Neural progenitor cell (in vitro differentiated cells): ENCODE measurements at regions not wholly inside any gene's neighbourhood (a gene's known extent, or its start where the extent isn't known, plus 50 kb on each side); places are given as distances from the start of the nearest gene placed in this dataset.
"Not testable (repeated sequence)": the region's sequence is repeated elsewhere in the genome, so short reads cannot be mapped to it uniquely, and the experiment has no call there.

Experiments
- DNase-seq: peaks from one replicate; pipeline ENCODE4 v3.0.0-alpha.2; 2016; ENCODE audit warnings: low spot score
- H2AFZ ChIP-seq: fragments of 200-600 bp; sonication (generic); replicated peaks from 2 replicates; pipeline ENCODE4 v1.6.1; 2016; ENCODE audit warnings: antibody characterized with exemption
- H3F3A ChIP-seq: fragments of 200-600 bp; sonication (generic); 2 replicates; pipeline ENCODE4 v1.6.1; 2016; ENCODE audit warnings: antibody characterized with exemption, low read depth
- H3K27ac ChIP-seq: fragments of 200-600 bp; sonication (generic); 2 replicates; pipeline ENCODE4 v1.5.1; 2016; ENCODE audit warnings: mild to moderate bottlenecking
- H3K27me3 ChIP-seq: fragments of 200-600 bp; sonication (generic); 2 replicates; pipeline ENCODE4 v1.6.1; 2016; ENCODE audit warnings: mild to moderate bottlenecking, moderate library complexity
- H3K36me3 ChIP-seq: fragments of 200-600 bp; sonication (generic); 2 replicates; pipeline ENCODE4 v1.5.1; 2016
- H3K4me1 ChIP-seq: fragments of 200-600 bp; sonication (generic); 2 replicates; pipeline ENCODE4 v1.6.1; 2016; ENCODE audit warnings: mixed run types
- H3K4me2 ChIP-seq: fragments of 200-600 bp; sonication (generic); 2 replicates; pipeline ENCODE4 v1.6.1; 2016
- H3K4me3 ChIP-seq: fragments of 200-600 bp; sonication (generic); 2 replicates; pipeline ENCODE4 v1.5.1; 2016
- H3K79me2 ChIP-seq: fragments of 200-600 bp; sonication (generic); 2 replicates; pipeline ENCODE4 v1.6.1; 2016; ENCODE audit warnings: low read depth
- H3K9ac ChIP-seq: fragments of 200-600 bp; sonication (generic); 2 replicates; pipeline ENCODE4 v1.6.1; 2016
- H3K9me3 ChIP-seq: fragments of 200-600 bp; sonication (generic); 2 replicates; pipeline ENCODE4 v1.5.1; 2016; ENCODE audit warnings: low read depth
- H4K20me1 ChIP-seq: fragments of 200-600 bp; sonication (generic); 2 replicates; pipeline ENCODE4 v1.6.1; 2016; ENCODE audit warnings: low read depth
- H3K27ac Mint-ChIP-seq: 3 replicates; pipeline ENCODE4 v1.8.0; 2021; ENCODE audit warnings: mixed read lengths
- H3K27me3 Mint-ChIP-seq: 2 replicates; pipeline ENCODE4 v1.8.0; 2022; ENCODE audit warnings: low read depth, mild to moderate bottlenecking, inconsistent platforms, moderate library complexity, mixed read lengths; ENCODE audit not compliant: insufficient read depth
- H3K36me3 Mint-ChIP-seq: 3 replicates; pipeline ENCODE4 v1.8.0; 2021; ENCODE audit warnings: mixed read lengths
- H3K4me1 Mint-ChIP-seq: 3 replicates; pipeline ENCODE4 v1.8.0; 2021; ENCODE audit warnings: mixed read lengths
- H3K4me3 Mint-ChIP-seq: 3 replicates; pipeline ENCODE4 v1.8.0; 2021; ENCODE audit warnings: mild to moderate bottlenecking, moderate library complexity, mixed read lengths
- H3K9me3 Mint-ChIP-seq: 3 replicates; pipeline ENCODE4 v1.8.0; 2020; ENCODE audit warnings: mixed read lengths
- CTCF ChIP-seq: fragments of 200-600 bp; sonication (generic); IDR thresholded peaks from 2 replicates; pipeline ENCODE4 v1.5.1; 2017; ENCODE audit warnings: antibody characterized with exemption, mild to moderate bottlenecking
- EZH2 ChIP-seq: fragments of 200-600 bp; sonication (generic); IDR thresholded peaks from 2 replicates; pipeline ENCODE4 v1.6.1; 2017; ENCODE audit warnings: antibody characterized with exemption, mild to moderate bottlenecking, moderate library complexity
- EZH2phosphoT487 ChIP-seq: fragments of 200-600 bp; sonication (generic); IDR thresholded peaks from 2 replicates; pipeline ENCODE4 v1.6.1; 2017; ENCODE audit warnings: antibody characterized with exemption

DNA sequence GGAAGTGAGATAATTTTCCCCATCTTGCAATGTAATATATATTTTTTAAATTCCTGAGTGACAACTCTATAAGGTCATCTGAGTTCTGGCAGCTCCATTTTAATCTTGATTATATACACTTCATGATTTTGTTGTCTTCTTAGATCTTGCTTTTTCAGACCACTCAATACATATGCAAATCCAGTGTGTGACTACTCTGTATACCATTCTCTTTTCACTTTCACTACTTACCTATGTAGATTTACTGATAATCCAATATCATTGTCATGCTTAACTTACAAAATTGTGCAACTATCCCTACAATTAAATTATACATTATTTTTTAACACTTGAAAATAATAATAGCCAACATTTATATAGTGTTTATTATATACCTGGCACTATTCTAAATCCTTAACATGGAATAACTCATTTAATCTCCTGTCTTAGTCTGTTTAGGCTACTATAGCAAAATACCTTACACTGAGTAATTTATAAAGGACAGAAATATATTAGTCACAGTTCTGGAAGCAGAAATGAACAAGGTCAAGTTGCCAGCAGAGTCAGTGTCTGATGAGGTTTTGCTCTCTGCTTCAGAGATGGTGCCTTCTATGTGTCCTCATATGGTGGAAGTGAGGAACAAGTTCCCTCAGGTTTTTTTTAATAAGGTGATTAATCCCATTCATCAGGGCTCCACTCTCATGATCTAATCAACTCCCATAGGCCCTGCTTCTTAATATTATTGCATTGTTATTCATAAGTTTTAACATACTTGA is 338.5 kb downstream of the TUSC7 start:
- Histone ChIP-seq H3F3A (peaks cover 8% of the 10 kb centered on the region), H3K36me3 (no peaks in the 10 kb centered on the region), H3K4me3 (no peak overlapping the region), H3K27me3 (no peaks in the 10 kb centered on the region), H3K9ac (no peak overlapping the region), H3K79me2 (no peaks in the 10 kb centered on the region), H2AFZ (no peak overlapping the region), H3K9me3 (no peaks in the 10 kb centered on the region), H3K27ac (no peak overlapping the region), H3K4me1 (peaks cover 14% of the 10 kb centered on the region), H3K4me2 (no peak overlapping the region), H4K20me1 (no peaks in the 10 kb centered on the region)
- no peak for DNase-seq
- no peaks in the 10 kb centered on the region for H3K36me3 Mint-ChIP-seq
- peaks cover 10% of the 10 kb centered on the region for H3K4me1 Mint-ChIP-seq
- no peak overlapping the region for H3K4me3 Mint-ChIP-seq
- TF ChIP-seq CTCF, result no peak
- TF ChIP-seq EZH2phosphoT487, result no peak
- no peak for TF ChIP-seq EZH2
- peaks cover 7% of the 10 kb centered on the region for H3K9me3 Mint-ChIP-seq
- no peaks in the 10 kb centered on the region for H3K27me3 Mint-ChIP-seq
- H3K27ac Mint-ChIP-seq, result no peak overlapping the region

- Histone ChIP-seq H3K27me3 (no peaks in the 10 kb centered on the region), H3K4me1 (peaks cover 33% of the 10 kb centered on the region), H3K4me3 (no peak overlapping the region), H3K36me3 (no peaks in the 10 kb centered on the region), H4K20me1 (no peaks in the 10 kb centered on the region), H3K27ac (no peak overlapping the region), H3F3A (no peaks in the 10 kb centered on the region), H3K9ac (no peak overlapping the region), H2AFZ (no peak overlapping the region), H3K4me2 (no peak overlapping the region), H3K79me2 (no peaks in the 10 kb centered on the region), H3K9me3 (no peaks in the 10 kb centered on the region)
- Mint-ChIP-seq H3K27me3 (no peaks in the 10 kb centered on the region), H3K36me3 (no peaks in the 10 kb centered on the region), H3K4me3 (no peak overlapping the region), H3K4me1 (peaks cover 2% of the 10 kb centered on the region), H3K9me3 (peaks cover 7% of the 10 kb centered on the region), H3K27ac (no peak overlapping the region)
- TF ChIP-seq EZH2, result no peak
- no peak for TF ChIP-seq EZH2phosphoT487
- TF ChIP-seq CTCF, result no peak
- DNase-seq, result no peak
These were observed 342.8 kb downstream of the TUSC7 start for GRCh38 chr3:117052395-117052794.

DNA sequence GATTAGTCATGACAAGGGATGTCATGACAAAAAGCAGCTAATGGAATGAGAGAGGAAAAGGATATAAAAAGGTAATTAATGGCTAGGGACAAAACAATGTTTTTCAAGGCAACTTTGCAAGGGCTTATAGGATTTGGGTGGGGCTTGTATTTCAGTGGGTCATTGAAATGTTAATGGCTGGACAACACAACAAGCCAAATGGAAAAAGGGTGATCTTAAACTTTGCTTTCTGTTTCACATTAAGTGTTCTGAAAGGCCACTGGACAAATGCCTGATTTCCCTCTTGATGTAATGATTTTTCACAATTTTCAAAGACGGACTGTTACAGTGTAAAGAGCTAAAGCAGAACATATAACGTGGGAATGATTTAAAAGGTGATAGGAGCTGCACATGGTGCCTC is 345.0 kb downstream of the TUSC7 start:
- Histone ChIP-seq H3K9me3 (no peaks in the 10 kb centered on the region), H4K20me1 (no peaks in the 10 kb centered on the region), H3K4me3 (no peak overlapping the region), H2AFZ (no peak overlapping the region), H3F3A (peaks cover 4% of the 10 kb centered on the region), H3K9ac (no peak overlapping the region), H3K27me3 (no peaks in the 10 kb centered on the region), H3K36me3 (no peaks in the 10 kb centered on the region), H3K4me2 (no peak overlapping the region), H3K27ac (no peak overlapping the region), H3K4me1 (peaks cover 33% of the 10 kb centered on the region), H3K79me2 (no peaks in the 10 kb centered on the region)
- Mint-ChIP-seq H3K27me3 (no peaks in the 10 kb centered on the region), H3K27ac (no peak overlapping the region), H3K4me3 (no peak overlapping the region), H3K4me1 (peaks cover 2% of the 10 kb centered on the region), H3K36me3 (no peaks in the 10 kb centered on the region), H3K9me3 (peaks cover 2% of the 10 kb centered on the region)
- TF ChIP-seq EZH2phosphoT487 (no peak), EZH2 (no peak), CTCF (no peak)
- peak; percentile 24 for DNase-seq

- H3K4me2 ChIP-seq, H3K79me2 ChIP-seq, H3K36me3 ChIP-seq, H3K27ac Mint-ChIP-seq, H3K4me3 Mint-ChIP-seq, H3K9me3 Mint-ChIP-seq, H4K20me1 ChIP-seq, H3K9me3 ChIP-seq, H3K4me3 ChIP-seq, H3K27me3 Mint-ChIP-seq, H3K9ac ChIP-seq, H2AFZ ChIP-seq, H3F3A ChIP-seq, DNase-seq, H3K4me1 Mint-ChIP-seq, H3K27ac ChIP-seq, H3K36me3 Mint-ChIP-seq, H3K27me3 ChIP-seq: not testable (repeated sequence)
- H3K4me1 ChIP-seq, result peaks cover 40% of the 10 kb centered on the region
These were observed 347.4 kb downstream of the TUSC7 start for GRCh38 chr3:117056946-117057345.
